Stimulated activated CD4-positive, alpha-beta T cell treated with anti-CD3 and anti-CD28 coated beads, Interleukin-4, amount 100 ng/mL, for 24 hours (primary cell): ENCODE measurements at regions not wholly inside any gene's neighbourhood (a gene's known extent, or its start where the extent isn't known, plus 50 kb on each side); places are given as distances from the start of the nearest gene placed in this dataset.
"Not testable (repeated sequence)": the region's sequence is repeated elsewhere in the genome, so short reads cannot be mapped to it uniquely, and the experiment has no call there.

Experiments
- DNase-seq: peaks from one replicate; pipeline ENCODE4 v3.0.0-alpha.2; 2020

DNA sequence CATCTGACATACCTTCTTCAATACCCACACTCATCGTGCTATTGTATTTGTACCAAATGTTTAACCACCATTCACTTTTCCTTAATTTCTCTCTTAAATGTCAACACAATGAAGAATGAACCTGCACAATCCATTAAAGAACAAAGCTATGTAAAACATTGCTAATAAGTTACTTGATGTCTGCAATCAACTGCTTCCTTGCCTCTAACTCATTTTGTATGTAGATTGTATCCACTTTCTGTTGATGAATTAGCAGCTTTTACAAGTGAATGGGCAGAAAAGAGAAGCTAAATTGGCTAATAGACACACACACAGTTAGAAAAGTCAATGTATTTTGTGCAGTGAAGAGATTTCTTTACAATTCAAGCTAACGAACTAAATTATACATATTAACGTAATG is 212.5 kb upstream of the NDST3 start:
- DNase-seq = no peak

DNA sequence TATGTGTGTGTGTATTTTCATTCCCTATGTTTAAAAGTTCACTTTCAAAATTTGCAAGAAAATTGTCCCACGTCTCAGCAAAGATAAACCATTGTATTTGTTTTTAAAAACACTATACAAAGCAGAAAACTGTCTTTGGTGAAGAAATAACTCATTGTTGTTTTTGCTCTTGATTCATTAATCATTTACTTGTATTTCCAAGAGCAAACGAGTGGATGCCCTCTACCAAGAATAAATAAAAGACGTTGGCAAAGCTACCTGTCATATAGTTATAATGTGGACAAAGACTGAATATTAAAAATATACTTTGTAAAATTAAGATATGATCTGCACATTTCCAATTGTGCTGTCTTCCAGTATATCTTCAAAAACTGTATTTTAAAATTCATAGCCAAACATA is 210.9 kb upstream of the NDST3 start:
- DNase-seq = no peak

DNA sequence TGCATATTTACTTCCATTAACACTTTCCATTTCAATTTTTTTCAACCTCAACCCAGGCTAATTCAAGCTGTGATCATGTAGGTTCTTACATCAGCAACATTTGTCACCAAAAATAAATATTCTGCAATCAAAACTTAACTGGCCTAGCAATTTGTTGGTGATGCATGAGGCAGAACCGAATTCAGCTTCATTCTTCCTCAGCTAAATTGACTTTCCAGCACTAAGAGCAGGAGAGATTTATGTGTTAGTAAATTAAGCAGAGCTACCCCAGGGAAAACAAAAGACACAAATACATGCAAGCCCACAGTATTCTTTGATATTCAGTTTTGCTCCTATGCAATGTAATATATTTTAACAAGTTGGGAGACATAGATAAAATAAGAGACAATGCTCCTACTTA is 208.7 kb upstream of the NDST3 start:
- no peak for DNase-seq

DNA sequence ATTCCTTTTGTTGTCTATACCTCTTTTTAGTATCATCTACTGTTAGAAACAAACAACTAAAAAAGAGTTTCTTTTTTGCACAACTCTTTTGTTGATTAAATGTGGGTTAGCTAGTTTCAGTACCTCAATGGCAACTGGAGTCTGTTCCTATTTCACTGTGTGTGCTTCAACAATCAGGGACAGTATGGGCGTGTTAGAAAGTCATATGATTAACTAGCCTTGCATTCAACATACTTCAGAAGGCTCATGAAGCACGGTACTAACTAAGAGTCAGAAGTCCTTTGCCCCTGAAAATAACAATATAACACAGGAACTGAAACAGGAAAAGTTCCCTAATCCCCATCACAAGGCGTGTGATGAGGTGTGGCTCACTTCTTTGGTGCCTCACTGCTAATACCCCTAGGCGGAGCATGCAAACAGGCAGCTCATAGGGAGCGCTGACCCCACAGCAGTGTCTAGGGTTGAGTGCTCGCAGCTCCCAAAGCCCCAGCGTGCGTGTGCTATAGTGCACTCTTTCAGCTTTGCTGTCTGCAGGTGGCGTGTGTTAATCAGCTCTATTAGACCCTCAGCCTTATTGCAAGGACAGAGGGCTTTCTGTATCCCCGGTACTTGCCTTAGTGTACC is 203.1 kb upstream of the NDST3 start:
- DNase-seq = no peak

DNA sequence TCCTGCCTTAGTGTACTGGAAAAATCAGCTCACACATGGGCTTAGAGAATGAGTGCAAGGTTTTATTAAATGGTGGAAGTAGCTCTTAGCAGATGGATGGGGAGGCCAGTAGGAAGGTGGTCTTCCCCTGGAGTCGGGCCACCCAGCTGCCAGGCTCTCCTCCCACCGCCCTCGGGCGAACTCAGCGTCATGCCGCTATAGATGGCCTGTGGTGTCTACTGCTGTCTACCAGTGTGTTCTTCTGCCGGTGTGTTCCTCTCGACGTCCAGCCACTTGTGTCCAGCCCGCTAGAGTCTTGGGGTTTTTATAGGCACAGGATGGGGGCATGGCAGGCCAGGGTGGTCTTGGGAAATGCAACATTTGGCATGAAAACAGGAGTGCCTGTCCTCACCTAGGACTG is 198.7 kb upstream of the NDST3 start:
- no peak for DNase-seq

DNA sequence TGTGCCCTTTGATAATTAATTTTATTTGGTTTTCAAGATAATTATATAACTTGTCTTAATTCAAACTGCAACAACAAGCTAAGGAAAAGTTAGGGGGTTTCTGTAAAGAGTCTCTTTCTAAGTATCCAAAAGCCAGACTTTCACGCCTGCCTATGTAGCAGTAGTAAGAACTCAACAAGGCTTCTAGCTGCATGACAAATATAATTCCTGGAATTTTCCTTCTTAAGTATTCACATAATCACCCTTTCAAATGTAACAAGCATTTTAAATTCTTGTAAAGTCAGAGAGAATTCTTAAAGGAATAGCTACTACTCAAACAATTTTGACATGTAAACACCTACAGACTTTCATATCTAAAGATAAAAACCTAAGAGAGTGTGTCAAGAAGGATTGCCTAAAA is 189.7 kb upstream of the NDST3 start:
- DNase-seq = no peak

DNA sequence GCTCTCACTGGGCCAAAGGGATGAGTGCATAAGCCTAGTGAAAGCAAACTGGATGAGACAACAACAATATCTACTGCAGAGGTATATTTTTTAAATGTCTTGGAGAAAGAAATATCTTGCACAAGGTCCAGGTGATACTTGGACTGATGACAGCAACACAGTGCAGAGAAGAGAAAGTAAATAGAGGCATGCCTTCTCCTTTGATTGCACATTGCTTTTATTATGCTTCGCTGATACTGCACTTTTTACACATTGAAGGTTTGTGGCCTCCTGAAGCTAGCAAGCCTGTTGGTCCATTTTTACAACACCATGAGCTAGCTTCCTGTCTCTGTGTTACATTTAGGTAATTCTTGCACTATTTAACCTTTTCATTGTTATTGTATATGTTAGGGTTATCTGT is 189.0 kb upstream of the NDST3 start:
- no peak for DNase-seq

DNA sequence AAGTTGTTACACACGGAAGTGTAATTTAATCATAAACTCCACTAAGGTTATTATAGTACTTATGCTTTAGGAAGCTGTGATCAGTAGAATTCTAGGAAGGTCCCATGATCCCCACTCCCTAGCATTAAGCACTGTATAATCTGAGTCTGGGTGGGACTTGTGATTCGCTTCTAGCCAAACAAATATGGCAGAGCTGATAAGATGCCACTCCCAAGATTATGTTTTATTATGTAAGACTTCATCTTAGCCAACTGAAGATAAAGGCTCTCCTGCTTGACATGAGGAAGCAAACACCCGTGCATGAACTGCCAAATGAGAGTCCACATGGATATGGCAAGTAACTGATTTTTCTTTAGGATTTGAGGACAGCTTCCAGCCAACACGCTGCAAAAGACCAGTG is 186.4 kb upstream of the NDST3 start:
- no peak for DNase-seq

DNA sequence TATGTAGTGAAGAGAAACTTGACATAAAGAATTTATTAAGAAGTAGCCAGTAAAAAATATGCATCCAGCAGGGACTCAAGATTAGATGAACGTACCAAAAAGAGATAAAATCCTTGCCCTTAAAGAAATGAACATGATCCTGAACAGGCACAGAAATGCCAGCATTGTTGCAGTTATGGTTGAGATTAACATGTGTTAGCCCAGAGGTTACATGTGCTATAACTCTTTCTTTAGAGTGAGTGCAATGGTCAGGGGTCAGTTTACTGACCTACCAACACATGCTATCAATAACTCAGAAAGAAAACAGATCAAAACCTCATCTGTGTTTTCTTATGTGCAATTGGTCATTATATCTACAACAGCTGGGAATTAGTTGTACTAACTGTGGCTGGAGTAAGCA is 166.1 kb upstream of the NDST3 start:
- DNase-seq = no peak

DNA sequence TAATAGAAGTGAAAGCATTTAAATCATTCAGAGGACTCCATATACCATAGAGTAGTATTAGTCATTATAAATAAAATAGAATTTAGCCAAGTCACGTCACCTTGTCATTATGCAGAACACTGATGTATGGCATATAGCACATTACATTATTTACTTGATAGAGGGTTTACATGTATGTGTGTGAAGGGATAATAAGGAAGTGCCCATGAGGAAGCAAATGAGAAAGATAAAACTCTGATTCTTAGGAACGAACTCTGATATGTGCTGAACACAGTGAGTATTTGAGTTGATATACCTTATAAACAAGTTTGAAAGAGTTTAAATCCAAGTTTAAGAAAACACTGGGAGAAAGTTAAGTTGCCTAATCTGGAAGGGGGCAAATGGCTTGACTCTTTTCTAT is 160.5 kb upstream of the NDST3 start:
- no peak for DNase-seq

DNA sequence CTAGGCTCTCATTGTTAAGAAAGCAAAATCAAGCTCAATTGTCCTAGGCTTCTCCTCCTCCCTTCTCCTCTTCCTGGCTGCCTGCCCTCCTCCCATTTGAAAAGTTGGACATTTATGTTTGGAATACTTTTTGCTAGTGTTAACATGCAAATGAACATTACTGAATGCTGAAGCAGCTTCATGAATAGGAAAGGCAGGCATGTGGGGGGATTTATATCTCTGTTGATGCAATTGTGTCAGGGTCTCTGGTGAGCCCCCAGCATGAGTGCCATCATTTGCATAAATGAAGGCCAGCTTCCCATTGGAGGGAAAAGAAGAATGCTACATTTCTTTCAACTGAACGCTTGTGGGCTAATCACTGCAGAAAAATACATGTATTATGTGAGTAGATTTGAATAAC is 160.1 kb upstream of the NDST3 start:
- DNase-seq = no peak

DNA sequence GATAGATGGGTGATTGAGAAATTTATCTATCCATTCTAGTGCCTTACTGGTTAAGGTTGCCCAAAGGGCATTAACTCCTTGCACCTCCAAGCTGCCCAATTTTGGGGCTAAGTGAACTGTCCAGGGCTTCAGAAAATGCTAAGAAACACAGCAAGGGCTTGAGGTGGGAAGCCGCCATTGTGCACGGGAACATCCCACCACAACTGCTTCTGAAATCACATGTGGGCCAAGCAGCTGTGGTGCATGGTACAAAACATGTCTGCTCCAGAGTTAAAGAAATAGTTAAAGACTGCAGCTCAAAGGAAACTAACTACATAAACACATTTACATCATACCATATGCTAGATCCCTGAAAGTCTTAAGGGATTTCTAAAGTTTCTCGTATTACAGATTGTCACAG is 144.3 kb upstream of the NDST3 start:
- DNase-seq = no peak

DNA sequence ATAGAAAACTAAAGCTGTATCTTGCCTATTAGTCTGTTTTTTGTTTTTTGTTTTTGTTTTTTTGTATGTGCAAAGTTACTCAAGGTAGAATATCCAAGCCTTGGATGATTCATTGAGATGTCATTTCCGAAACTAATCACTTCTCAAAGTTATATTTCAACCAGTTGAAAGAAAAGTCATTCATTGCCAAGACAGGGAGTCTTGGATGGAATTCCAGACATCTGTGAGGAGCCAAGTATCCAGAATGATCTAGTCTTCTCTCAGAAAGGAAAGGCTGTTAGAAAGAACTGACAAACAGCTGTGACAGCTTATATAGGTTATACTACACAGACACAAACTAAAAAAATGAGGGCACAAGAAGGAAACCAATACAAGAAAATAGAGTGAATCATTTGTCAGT is 141.1 kb upstream of the NDST3 start:
- no peak for DNase-seq

DNA sequence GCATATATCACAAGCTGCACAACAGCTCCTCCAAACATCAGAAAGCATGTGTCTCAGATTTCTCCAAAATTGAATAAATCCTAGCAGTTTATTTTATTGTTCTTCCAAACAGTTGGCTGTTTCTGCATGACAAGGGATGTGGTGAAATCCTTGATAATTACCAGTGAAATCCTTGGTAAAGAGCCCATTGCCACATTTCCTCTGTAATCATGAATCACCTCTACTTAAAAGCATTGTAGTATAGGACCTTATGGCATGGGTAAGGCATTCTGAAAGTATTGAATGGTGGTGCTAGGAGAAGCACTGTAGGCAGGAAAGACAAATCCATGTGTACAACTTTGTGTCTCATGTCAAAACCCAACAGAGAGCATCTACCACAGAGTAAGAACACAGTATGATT is 135.8 kb upstream of the NDST3 start:
- DNase-seq = no peak

DNA sequence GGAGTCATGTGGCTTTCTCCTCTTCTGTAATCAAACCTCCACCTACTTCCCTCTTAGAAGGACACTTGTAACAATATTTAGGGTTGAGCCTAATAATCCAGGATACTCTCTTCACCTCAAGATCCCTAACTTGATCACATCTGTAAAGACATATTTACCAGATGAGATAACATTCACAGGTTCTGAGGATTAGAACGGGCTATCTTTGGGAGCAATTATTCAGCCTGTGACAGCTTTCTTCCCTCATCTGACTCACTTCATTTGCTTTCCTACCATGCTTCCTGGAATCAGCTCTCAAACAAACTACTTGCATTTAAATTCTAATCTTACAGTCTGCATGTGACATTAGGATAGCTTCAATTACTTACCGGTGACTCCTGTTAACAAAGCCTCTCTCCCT is 133.5 kb upstream of the NDST3 start:
- no peak for DNase-seq

DNA sequence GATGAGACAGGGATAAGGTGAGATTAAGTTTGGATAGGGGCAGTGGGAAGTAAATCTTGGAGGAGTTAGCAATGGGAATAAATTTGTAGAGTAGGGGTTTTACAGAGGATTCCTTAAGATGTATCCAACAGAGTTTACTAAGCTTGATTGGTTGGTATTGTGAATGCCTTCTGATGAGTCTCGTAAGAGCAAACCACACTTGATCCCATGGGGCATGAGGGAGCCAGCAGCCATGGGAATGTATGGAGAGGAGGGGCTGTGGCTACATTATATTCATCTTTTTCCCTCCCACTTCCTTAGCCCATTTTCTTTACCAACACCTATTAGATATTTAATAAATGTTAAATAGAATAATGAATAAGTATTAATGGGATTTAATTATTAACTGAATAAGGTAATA is 126.6 kb upstream of the NDST3 start:
- DNase-seq = no peak

DNA sequence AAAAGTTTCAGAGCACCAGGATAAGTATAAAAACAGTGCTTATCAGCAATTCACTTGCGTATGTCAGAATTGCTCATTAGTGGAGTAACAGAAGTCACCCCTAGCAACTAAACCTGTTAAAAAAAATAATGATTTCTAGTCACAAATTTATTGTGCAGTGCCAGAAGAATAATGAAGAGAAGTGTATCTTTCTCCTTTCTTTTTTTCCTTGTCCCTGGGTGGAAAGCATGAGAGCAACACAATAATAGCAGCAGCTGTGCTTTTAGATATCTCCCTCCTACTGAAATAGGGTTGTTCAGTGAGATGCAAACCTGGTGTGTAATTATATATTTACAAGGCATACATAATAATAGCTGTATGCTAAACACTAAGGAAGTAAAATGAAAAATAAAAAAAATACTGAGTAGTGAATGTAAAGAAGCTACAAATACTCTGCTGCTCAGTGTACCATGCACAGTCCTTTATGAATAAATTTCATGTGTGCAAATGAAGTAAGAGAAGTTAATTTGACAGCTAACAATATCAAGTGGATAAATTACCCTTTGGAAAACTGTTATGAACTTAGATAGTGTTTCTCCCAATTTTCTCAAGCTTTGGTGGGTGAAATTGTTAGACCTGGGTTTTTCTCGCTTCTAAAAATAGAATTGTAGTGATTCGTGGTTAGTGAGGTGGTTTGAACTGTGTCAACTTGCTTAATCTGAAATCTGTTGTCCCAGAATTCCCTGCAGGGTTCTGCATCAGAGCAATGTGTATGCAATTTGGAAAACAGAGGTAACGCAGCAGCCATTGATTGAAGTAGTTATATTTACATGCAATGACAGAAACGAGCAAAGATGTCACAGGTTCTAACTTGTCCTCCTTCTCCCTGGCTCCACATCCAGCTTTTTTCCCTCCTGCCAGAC is 125.7 kb upstream of the NDST3 start:
- no peak for DNase-seq

DNA sequence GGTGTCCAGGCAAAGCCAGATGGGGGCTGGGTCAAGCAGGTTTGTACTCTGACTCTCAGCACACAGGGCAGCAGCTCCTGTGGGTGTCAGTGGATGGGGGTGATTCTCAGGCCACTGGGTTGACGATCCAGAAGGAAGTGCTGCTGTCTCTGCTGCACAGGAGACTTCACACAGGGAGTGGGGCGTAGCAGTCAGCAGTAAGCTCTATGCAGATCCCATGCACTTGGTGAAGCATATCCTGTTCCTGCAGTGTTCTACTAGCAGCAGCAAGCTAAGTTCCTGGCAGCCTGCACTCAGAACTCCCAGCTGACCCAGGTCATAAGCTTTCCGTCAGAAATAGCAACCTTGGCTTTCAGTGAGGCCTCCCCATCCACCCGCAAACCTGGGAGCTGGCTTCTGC is 117.6 kb upstream of the NDST3 start:
- no peak for DNase-seq

DNA sequence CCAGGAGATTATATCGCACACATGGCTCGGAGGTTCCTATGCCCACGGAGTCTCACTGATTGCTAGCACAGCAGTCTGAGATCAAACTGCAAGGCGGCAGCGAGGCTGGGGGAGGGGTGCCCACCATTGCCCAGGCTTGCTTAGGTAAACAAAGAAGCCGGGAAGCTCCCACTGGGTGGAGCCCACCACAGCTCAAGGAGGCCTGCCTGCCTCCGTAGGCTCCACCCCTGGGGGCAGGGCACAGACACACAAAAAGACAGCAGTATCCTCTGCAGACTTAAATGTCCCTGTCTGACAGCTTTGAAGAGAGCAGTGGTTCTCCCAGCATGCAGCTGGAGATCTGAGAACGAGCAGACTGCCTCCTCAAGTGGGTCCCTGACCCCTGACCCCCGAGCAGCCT is 112.0 kb upstream of the NDST3 start:
- DNase-seq = not testable (repeated sequence)

DNA sequence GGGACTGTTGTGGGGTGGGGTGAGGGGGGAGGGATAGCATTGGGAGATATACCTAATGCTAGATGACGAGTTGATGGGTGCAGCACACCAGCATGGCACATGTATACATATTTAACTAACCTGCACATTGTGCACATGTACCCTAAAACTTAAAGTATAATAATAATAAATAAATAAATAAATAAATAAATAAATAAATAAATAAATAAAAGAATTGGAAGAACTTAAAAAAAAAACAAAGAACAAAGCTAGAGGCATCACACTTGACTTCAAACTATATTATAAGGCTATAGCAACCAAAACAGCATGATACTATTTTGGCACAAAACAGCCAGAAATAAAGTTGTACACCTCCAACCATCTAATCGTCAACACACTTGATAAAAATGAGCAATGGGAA is 106.5 kb upstream of the NDST3 start:
- DNase-seq = not testable (repeated sequence)

DNA sequence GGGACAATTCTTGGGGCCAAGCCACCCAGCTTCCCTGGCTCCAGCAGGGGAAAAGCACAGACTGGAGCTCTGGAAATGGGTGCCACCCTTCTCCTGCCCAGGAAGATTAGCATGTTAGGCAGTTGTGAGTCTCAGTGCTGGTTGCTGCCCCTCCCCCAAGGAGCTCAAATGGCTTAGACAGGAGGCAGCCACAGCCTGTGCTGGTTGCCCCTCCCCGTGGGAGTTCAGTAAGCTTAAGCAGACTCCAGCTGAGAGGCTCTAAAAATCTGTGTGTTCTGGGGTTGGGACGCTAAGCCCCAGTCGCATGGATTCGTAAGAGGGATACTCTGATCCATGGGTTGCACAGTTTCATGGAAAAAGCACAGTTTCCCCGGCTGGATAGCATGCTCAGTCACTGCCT is 92.7 kb upstream of the NDST3 start:
- DNase-seq = no peak

DNA sequence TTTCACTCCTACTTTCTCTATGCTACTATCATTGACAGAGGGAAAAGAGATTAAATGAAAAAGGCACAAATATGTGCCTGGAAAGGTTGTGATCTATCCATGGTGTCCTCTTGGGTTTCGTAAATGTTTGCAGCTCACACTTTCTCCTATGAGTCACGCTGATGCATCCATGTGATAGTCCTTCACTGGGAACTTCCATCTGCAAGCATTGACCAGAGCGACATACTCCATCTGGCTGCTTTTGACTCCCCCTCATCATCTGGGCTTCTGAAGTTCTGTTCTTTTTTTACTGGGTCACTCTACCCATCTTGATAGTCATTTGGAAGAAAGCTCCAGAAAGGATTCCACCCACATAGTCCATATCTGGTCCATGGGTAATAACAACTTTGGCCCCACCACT is 84.7 kb upstream of the NDST3 start:
- DNase-seq = no peak

DNA sequence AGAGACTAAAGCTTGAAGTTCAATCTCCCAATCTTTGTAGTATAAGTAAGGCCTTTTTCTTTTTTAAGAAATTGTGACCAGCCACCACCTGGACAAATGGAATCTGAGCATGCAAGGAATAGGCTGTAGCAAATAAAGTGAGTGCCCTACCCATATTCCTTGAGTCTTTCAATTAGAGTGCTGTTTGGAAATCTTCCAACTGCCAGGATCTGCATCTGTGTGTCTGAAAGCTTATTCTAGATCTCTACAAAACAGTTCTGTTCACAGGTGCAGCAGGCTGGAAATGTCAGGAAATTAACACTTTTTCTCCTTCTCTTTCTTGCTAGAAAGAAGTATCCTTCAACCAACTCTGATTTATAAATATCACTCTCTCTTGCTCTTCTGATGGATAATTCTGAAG is 76.7 kb upstream of the NDST3 start:
- DNase-seq = no peak

DNA sequence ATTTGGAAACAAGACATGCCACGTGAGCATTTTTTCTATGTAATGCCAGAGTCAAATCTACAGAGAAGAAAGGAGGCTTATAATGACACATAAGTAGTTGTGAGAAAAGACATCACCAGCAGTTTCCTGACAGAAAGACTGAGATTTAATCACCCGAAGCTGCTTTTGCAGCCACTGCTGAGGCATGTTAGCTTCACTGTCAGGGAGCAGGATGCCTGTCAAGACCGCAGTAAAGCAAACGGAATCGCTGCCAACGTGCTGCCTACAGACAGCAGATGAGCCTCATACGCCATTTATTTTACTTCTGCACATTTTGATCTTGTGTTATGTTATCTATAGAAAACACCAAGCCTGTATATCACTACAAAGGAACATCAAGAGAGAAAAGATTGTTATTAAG is 68.7 kb upstream of the NDST3 start:
- DNase-seq = no peak

DNA sequence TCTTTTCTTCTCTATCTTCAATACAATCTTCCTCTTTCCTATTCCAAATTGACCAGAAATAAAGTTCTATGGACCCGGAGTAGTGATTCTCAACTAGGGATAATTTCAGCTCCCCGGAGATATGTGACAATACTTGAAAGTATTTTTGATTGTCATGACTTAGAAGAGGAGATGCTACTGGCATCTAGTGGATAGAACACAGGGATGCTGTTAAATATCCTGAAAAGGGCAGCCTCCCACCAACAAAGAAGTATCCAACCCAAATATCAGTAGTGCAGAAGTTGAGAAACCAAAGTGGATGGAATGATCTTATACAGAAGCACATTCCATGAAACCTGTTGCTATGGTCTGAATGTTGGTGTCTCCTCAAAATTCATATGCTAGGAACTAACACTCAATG is 65.7 kb upstream of the NDST3 start:
- no peak for DNase-seq
